Natural killer cell (primary cell): ENCODE measurements at regions not wholly inside any gene's neighbourhood (a gene's known extent, or its start where the extent isn't known, plus 50 kb on each side); places are given as distances from the start of the nearest gene placed in this dataset.

Source experiments
- ATAC-seq, 3 donors: fragments of 150-1000 bp in 2 of 3; fragments of 200-7000 bp in 1 of 3; cut with Tn5 transposase; 1 replicate in 1 of 3; 2 replicates in 2 of 3; pipeline ENCODE4 v1.10.0; 2021; ENCODE audit warnings: mild to moderate bottlenecking in 2 of 3, moderate library complexity in 2 of 3
- DNase-seq, 2 donors: peaks; one replicate each; pipeline versions ENCODE4 v3.0.0 to v3.0.0-alpha.2; 2013 to 2021; ENCODE audit warnings: mixed read lengths in 1 of 2
- H3K27ac ChIP-seq: one replicate; pipeline ENCODE4 v1.5.1; 2013; ENCODE audit warnings: mild to moderate bottlenecking, low read length
- H3K27me3 ChIP-seq: one replicate; pipeline ENCODE4 v1.6.1; 2013; ENCODE audit warnings: low read length; ENCODE audit not compliant: control insufficient read depth, insufficient read depth
- H3K36me3 ChIP-seq: one replicate; pipeline ENCODE4 v1.6.1; 2013; ENCODE audit warnings: low read length; ENCODE audit not compliant: control insufficient read depth, insufficient read depth
- H3K4me1 ChIP-seq: one replicate; pipeline ENCODE4 v1.6.1; 2013; ENCODE audit warnings: low read length; ENCODE audit not compliant: control insufficient read depth, insufficient read depth
- H3K4me3 ChIP-seq: one replicate; pipeline ENCODE4 v1.5.1; 2013; ENCODE audit warnings: low read length
- H3K9me3 ChIP-seq: one replicate; pipeline ENCODE4 v1.6.1; 2013; ENCODE audit warnings: low read length; ENCODE audit not compliant: control insufficient read depth, insufficient read depth
- H3K27ac Mint-ChIP-seq, 2 donors: one replicate each; pipeline ENCODE4 v1.8.0; 2022; ENCODE audit warnings: mild to moderate bottlenecking in 2 of 2, mixed read lengths in 2 of 2, moderate library complexity in 1 of 2
- H3K27me3 Mint-ChIP-seq, 2 donors: one replicate each; pipeline ENCODE4 v1.8.0; 2022; ENCODE audit warnings: low read depth in 2 of 2, mixed read lengths in 2 of 2
- H3K36me3 Mint-ChIP-seq: one replicate; pipeline ENCODE4 v1.8.0; 2022; ENCODE audit warnings: mixed read lengths
- H3K4me1 Mint-ChIP-seq, 2 donors: one replicate each; pipeline ENCODE4 v1.8.0; 2022; ENCODE audit warnings: mixed read lengths in 2 of 2
- H3K4me3 Mint-ChIP-seq: one replicate; pipeline ENCODE4 v1.8.0; 2022; ENCODE audit warnings: mild to moderate bottlenecking, moderate library complexity, mixed read lengths
- H3K9me3 Mint-ChIP-seq, 2 donors: one replicate each; pipeline ENCODE4 v1.8.0; 2022; ENCODE audit warnings: mixed read lengths in 2 of 2
- CTCF ChIP-seq: fragments of 200-600 bp; IDR thresholded peaks from one replicate; pipeline ENCODE4 v1.8.0; 2022; ENCODE audit warnings: antibody characterized with exemption
- WGBS: methylation state at CpG from one replicate; pipeline ENCODE4 v1.1.7; 2013; ENCODE audit warnings: missing lambda C conversion rate; ENCODE audit not compliant: insufficient coverage; 5-methylcytosine and 5-hydroxymethylcytosine counted together
- intact Hi-C: fragments of 100-400 bp; cut with micrococcal nuclease; formaldehyde crosslinking; loops from one replicate; pipeline ENCODE4 v1.14.2; 2022

- Mint-ChIP-seq H3K4me1 (no peaks in the 10 kb centered on the region), H3K27ac (no peak overlapping the region), H3K9me3 (peaks cover 5 to 18% of the 10 kb centered on the region in 2 donors), H3K36me3 (peaks cover 7% of the 10 kb centered on the region), H3K4me3 (no peak overlapping the region), H3K27me3 (no peaks in the 10 kb centered on the region)
- ATAC-seq (no peak), DNase-seq (no peak)
- Histone ChIP-seq H3K36me3 (no peaks in the 10 kb centered on the region), H3K27me3 (no peaks in the 10 kb centered on the region), H3K27ac (no peak overlapping the region), H3K4me1 (no peaks in the 10 kb centered on the region), H3K4me3 (no peak overlapping the region), H3K9me3 (peaks cover 12% of the 10 kb centered on the region)
- intact Hi-C loops: no loop called here
- no peak for TF ChIP-seq CTCF
- WGBS: 100% methylated on average over 3 of the region's 3 CpGs
These were observed 823.5 kb upstream of the POM121L12 start for GRCh38 chr7:52211930-52212329.

GRCh38 chr7:52209614-52210013, 825.8 kb upstream of the POM121L12 start:
- H3K4me1 ChIP-seq: no peaks in the 10 kb centered on the region
- no peak for TF ChIP-seq CTCF
- no peaks in the 10 kb centered on the region for H3K36me3 ChIP-seq
- no peak overlapping the region for H3K27ac ChIP-seq
- H3K9me3 ChIP-seq: peaks cover 12% of the 10 kb centered on the region
- Mint-ChIP-seq H3K9me3 (peaks cover 10 to 18% of the 10 kb centered on the region in 2 donors), H3K4me3 (no peak overlapping the region), H3K4me1 (no peaks in the 10 kb centered on the region), H3K27me3 (no peaks in the 10 kb centered on the region), H3K36me3 (no peaks in the 10 kb centered on the region), H3K27ac (no peak overlapping the region)
- ATAC-seq (no peak), DNase-seq (no peak)
- intact Hi-C loops: no loop called here
- no peak overlapping the region for H3K4me3 ChIP-seq
- H3K27me3 ChIP-seq: no peaks in the 10 kb centered on the region
- 88% methylated on average over 2 of the region's 2 CpGs for WGBS

GRCh38 chr7:52197221-52197620, 838.2 kb upstream of the POM121L12 start:
- H3K4me1 ChIP-seq: no peaks in the 10 kb centered on the region

More at GRCh38 chr7:52197221-52197620, 838.2 kb upstream of the POM121L12 start:
- intact Hi-C loops: no loop called here
- Mint-ChIP-seq H3K4me3 (no peak overlapping the region), H3K4me1 (no peaks in the 10 kb centered on the region), H3K9me3 (peaks cover 16 to 19% of the 10 kb centered on the region in 2 donors), H3K36me3 (no peaks in the 10 kb centered on the region), H3K27me3 (no peaks in the 10 kb centered on the region), H3K27ac (no peak overlapping the region)
- H3K36me3 ChIP-seq: no peaks in the 10 kb centered on the region
- ATAC-seq: no peak
- no peak overlapping the region for H3K4me3 ChIP-seq
- no peak for DNase-seq
- no CpG with 5 or more reads among the region's 1 CpG for WGBS
- H3K9me3 ChIP-seq: peaks cover 7% of the 10 kb centered on the region
- no peaks in the 10 kb centered on the region for H3K27me3 ChIP-seq
- H3K27ac ChIP-seq: no peak overlapping the region
- TF ChIP-seq CTCF: no peak
